ENCODE measurements at regions not wholly inside any gene's neighbourhood (a gene's known extent, or its start where the extent isn't known, plus 50 kb on each side); places are given as distances from the start of the nearest gene placed in this dataset.

DNA sequence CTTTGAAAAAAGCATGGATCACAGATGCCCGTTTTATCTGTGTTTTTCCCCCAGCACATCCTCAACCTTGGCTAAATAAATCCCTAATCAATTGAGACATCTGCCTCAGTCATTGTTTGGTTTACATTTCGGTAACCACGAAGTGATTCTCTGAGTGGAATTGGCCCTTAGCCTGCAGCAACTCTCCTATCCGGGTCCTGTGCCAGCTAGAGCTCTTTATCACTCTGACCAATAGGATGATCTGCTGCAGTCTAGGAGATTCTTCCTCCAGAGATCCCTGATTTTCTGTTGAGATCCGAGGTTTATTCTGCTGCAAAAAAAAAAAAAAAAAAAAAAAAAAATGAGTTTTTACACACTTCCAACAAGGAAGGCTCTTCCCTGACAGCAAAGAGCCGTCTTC lies 137.3 kb downstream of the KCNA4 start:
- Mint-ChIP-seq H3K9me3 (ENCODE audit: insufficient read depth) (no peaks in the 10 kb centered on the region), H3K4me3 (no peak overlapping the region), H3K27me3 (no peaks in the 10 kb centered on the region), H3K4me1 (no peaks in the 10 kb centered on the region), H3K27ac (no peak overlapping the region)
- Histone ChIP-seq H3K9me3 (ENCODE audit: control extremely low read depth in 1 of 3, control insufficient read depth in 2 of 3, insufficient read depth in 1 of 3, low read length in 2 of 3) (peaks cover 0 to 5% (median 0%) of the 10 kb centered on the region in 3 donors), H3K79me2 (ENCODE audit: control insufficient read depth, insufficient read depth, low read length) (no peaks in the 10 kb centered on the region), H3K36me3 (replicated peaks in 1 of 2; ENCODE audit: control extremely low read depth in 1 of 2, control insufficient read depth in 1 of 2, extremely low read depth in 1 of 2, insufficient read depth in 2 of 2, low read length in 1 of 2) (no peaks in the 10 kb centered on the region), H3K27ac (ENCODE audit: low read length in 2 of 2) (no peak overlapping the region), H4K20me1 (ENCODE audit: control insufficient read depth, insufficient read depth, low read length, poor library complexity, severe bottlenecking) (no peaks in the 10 kb centered on the region), H3K27me3 (replicated peaks in 1 of 4; ENCODE audit: control extremely low read depth in 1 of 4, control insufficient read depth in 3 of 4, insufficient read depth in 4 of 4, low read length in 3 of 4) (no peaks in the 10 kb centered on the region), H3K9ac (ENCODE audit: low read length) (no peak overlapping the region), H3K4me1 (ENCODE audit: control insufficient read depth in 2 of 2, insufficient read depth in 2 of 2, low read length in 2 of 2) (no peaks in the 10 kb centered on the region), H3K4me2 (replicated peaks; ENCODE audit: low read depth, low read length, poor library complexity, severe bottlenecking) (no peak overlapping the region), H3K4me3 (ENCODE audit: control extremely low read depth in 1 of 5, extremely low read depth in 1 of 5, insufficient read depth in 1 of 5, low read depth in 2 of 5, low read length in 4 of 5) (no peak overlapping the region), H2AFZ (ENCODE audit: insufficient read depth, low read depth, low read length, poor library complexity, severe bottlenecking) (no peak overlapping the region)
- 73% methylated on average over 4 of the region's 6 CpGs for WGBS (ENCODE audit: insufficient coverage)
- POLR2A ChIA-PET = no interaction called here
- no peak for DNase-seq
- intact Hi-C loops (cut with micrococcal nuclease) = no loop called here
- TF ChIP-seq EZH2 (IDR thresholded peaks at IDR 0.05; ENCODE audit: borderline replicate concordance, insufficient read depth, low read depth, low read length, poor library complexity, severe bottlenecking) = no peak
- TF ChIP-seq, protein P1, sequence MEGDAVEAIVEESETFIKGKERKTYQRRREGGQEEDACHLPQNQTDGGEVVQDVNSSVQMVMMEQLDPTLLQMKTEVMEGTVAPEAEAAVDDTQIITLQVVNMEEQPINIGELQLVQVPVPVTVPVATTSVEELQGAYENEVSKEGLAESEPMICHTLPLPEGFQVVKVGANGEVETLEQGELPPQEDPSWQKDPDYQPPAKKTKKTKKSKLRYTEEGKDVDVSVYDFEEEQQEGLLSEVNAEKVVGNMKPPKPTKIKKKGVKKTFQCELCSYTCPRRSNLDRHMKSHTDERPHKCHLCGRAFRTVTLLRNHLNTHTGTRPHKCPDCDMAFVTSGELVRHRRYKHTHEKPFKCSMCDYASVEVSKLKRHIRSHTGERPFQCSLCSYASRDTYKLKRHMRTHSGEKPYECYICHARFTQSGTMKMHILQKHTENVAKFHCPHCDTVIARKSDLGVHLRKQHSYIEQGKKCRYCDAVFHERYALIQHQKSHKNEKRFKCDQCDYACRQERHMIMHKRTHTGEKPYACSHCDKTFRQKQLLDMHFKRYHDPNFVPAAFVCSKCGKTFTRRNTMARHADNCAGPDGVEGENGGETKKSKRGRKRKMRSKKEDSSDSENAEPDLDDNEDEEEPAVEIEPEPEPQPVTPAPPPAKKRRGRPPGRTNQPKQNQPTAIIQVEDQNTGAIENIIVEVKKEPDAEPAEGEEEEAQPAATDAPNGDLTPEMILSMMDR (IDR thresholded peaks at IDR 0.05) = no peak
- ATAC-seq (ENCODE audit: low read depth) = no peak
- CTCF ChIA-PET = interaction anchor here (0.7 kb wide), 1 partner anchor 86 kb away, joined by 3 read pairs; no protein-coding TSS in a partner anchor

- Mint-ChIP-seq H3K9me3 (ENCODE audit: insufficient read depth) (peaks cover 4% of the 10 kb centered on the region), H3K27ac (no peak overlapping the region), H3K27me3 (no peaks in the 10 kb centered on the region), H3K4me1 (no peaks in the 10 kb centered on the region), H3K4me3 (no peak overlapping the region)
- CTCF ChIA-PET = no interaction called here
- Histone ChIP-seq H2AFZ (ENCODE audit: insufficient read depth, low read depth, low read length, poor library complexity, severe bottlenecking) (no peak overlapping the region), H3K27me3 (replicated peaks in 1 of 4; ENCODE audit: control extremely low read depth in 1 of 4, control insufficient read depth in 3 of 4, insufficient read depth in 4 of 4, low read length in 3 of 4) (no peaks in the 10 kb centered on the region), H3K4me2 (replicated peaks; ENCODE audit: low read depth, low read length, poor library complexity, severe bottlenecking) (no peak overlapping the region), H3K9ac (ENCODE audit: low read length) (no peak overlapping the region), H3K27ac (ENCODE audit: low read length in 2 of 2) (no peak overlapping the region), H3K79me2 (ENCODE audit: control insufficient read depth, insufficient read depth, low read length) (no peaks in the 10 kb centered on the region), H3K9me3 (ENCODE audit: control extremely low read depth in 1 of 3, control insufficient read depth in 2 of 3, insufficient read depth in 1 of 3, low read length in 2 of 3) (no peaks in the 10 kb centered on the region), H3K4me1 (ENCODE audit: control insufficient read depth in 2 of 2, insufficient read depth in 2 of 2, low read length in 2 of 2) (no peaks in the 10 kb centered on the region), H4K20me1 (ENCODE audit: control insufficient read depth, insufficient read depth, low read length, poor library complexity, severe bottlenecking) (no peaks in the 10 kb centered on the region), H3K36me3 (replicated peaks in 1 of 2; ENCODE audit: control extremely low read depth in 1 of 2, control insufficient read depth in 1 of 2, extremely low read depth in 1 of 2, insufficient read depth in 2 of 2, low read length in 1 of 2) (no peaks in the 10 kb centered on the region), H3K4me3 (ENCODE audit: control extremely low read depth in 1 of 5, extremely low read depth in 1 of 5, insufficient read depth in 1 of 5, low read depth in 2 of 5, low read length in 4 of 5) (no peak overlapping the region)
- TF ChIP-seq, protein P1 (IDR thresholded peaks at IDR 0.05) = no peak
- TF ChIP-seq EZH2 (IDR thresholded peaks at IDR 0.05; ENCODE audit: borderline replicate concordance, insufficient read depth, low read depth, low read length, poor library complexity, severe bottlenecking) = no peak
- POLR2A ChIA-PET = no interaction called here
- DNase-seq (no peak), ATAC-seq (ENCODE audit: low read depth) (no peak)
- intact Hi-C loops (cut with micrococcal nuclease) = no loop called here
- WGBS (ENCODE audit: insufficient coverage) = no CpG with 5 or more reads among the region's 1 CpG
These were observed 140.6 kb downstream of the KCNA4 start for GRCh38 chr11:29876192-29876591.

All from B cell (primary cell).